ENCODE measurements at regions not wholly inside any gene's neighbourhood (a gene's known extent, or its start where the extent isn't known, plus 50 kb on each side); places are given as distances from the start of the nearest gene placed in this dataset.

DNA sequence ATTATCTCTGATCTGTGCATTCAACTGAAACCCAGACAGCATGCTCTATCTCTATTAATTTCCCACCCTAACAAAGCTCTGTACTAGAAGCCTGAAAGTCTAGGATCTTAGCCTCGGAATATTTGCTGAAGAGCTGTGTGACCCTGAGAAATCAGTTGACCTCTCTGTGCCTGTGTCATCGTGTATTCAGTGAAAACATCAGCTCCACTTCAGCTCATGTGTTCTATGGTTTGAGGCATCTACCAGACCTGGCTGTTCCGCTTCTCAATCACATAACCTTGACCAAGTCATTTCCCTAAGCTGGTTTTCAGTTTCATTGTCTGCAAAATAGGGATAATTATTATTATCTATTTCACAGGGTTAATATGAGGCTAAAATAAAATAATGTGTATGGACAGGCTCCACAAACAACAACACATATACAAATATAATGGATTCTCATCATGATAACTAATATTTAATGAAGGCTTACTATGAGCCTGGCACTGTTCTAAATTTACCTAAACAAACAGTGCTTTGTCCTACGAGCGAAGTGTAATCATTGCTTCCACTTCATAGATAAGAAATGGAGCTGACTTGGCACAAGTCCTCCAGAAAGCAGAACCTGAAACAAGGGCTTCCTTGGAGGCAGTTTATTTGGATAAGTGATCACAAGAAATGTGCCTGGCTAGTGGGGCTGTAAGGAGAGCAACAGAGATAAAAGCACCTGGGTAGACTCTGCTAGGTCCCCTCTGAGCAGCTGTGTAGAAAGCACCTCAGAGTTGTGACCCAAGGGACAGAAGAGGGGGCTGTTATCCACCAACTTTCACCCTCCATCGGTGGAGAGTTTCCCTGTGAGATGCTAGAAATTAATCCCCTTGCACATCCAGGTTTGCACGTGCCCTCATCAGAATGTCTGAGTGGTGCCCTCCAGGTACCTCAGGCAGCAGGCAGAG, 356.9 kb downstream of the RAB28 start:
- peaks cover 5% of the 10 kb centered on the region for H3K27me3 Mint-ChIP-seq (ENCODE audit: insufficient read depth, unreplicated experiment)
- POLR2A ChIA-PET: no interaction called here

GRCh38 chr4:13118633-13119032, 365.5 kb downstream of the RAB28 start:
- H3K9me3 Mint-ChIP-seq (ENCODE audit: unreplicated experiment): no peaks in the 10 kb centered on the region
- H3K9me3 ChIP-seq: no peaks in the 10 kb centered on the region
- no peak overlapping the region for H3K4me3 ChIP-seq (ENCODE audit: low read depth, low read length)
- H3K27me3 ChIP-seq (replicated peaks; ENCODE audit: control insufficient read depth, insufficient read depth, low read length): no peaks in the 10 kb centered on the region
- H3K36me3 Mint-ChIP-seq (ENCODE audit: insufficient read depth, unreplicated experiment): no peaks in the 10 kb centered on the region
- CTCF ChIA-PET: no interaction called here
- no peak for TF ChIP-seq CTCF (IDR thresholded peaks at IDR 0.05; ENCODE audit: insufficient read depth in 1 of 2, low read depth in 1 of 2, low read length in 1 of 2, severe bottlenecking in 1 of 2, unreplicated experiment in 1 of 2)
- intact Hi-C loops (cut with micrococcal nuclease; ENCODE audit: unreplicated experiment): no loop called here
- no peaks in the 10 kb centered on the region for H3K36me3 ChIP-seq (ENCODE audit: control insufficient read depth, insufficient read depth, low read length)
- no peak overlapping the region for H3K27ac Mint-ChIP-seq (ENCODE audit: unreplicated experiment)
- no peak overlapping the region for H3K4me3 Mint-ChIP-seq (ENCODE audit: unreplicated experiment)
- H3K27me3 Mint-ChIP-seq (ENCODE audit: insufficient read depth, unreplicated experiment): peaks cover 7% of the 10 kb centered on the region
- no peaks in the 10 kb centered on the region for H3K4me1 Mint-ChIP-seq (ENCODE audit: low read depth, unreplicated experiment)
- H3K4me1 ChIP-seq: no peaks in the 10 kb centered on the region
- POLR2A ChIA-PET: no interaction called here
- no TSS peak for BruUV-seq (replicated peaks)
- no peak for DNase-seq

More for the DNA sequence above, 356.9 kb downstream of the RAB28 start:
- Histone ChIP-seq H3K36me3 (ENCODE audit: control insufficient read depth, insufficient read depth, low read length) (no peaks in the 10 kb centered on the region), H3K4me1 (no peaks in the 10 kb centered on the region), H3K9me3 (no peaks in the 10 kb centered on the region), H3K4me3 (ENCODE audit: low read depth, low read length) (no peak overlapping the region), H3K27me3 (replicated peaks; ENCODE audit: control insufficient read depth, insufficient read depth, low read length) (no peaks in the 10 kb centered on the region)
- no peak for TF ChIP-seq CTCF (IDR thresholded peaks at IDR 0.05; ENCODE audit: insufficient read depth in 1 of 2, low read depth in 1 of 2, low read length in 1 of 2, severe bottlenecking in 1 of 2, unreplicated experiment in 1 of 2)
- no peak for DNase-seq
- CTCF ChIA-PET: no interaction called here
- intact Hi-C loops (cut with micrococcal nuclease; ENCODE audit: unreplicated experiment): loop anchor here (5.0 kb wide), 1 partner anchor 420 kb away; no protein-coding TSS in a partner anchor
- Mint-ChIP-seq H3K27ac (ENCODE audit: unreplicated experiment) (no peak overlapping the region), H3K4me1 (ENCODE audit: low read depth, unreplicated experiment) (no peaks in the 10 kb centered on the region), H3K4me3 (ENCODE audit: unreplicated experiment) (no peak overlapping the region), H3K36me3 (ENCODE audit: insufficient read depth, unreplicated experiment) (no peaks in the 10 kb centered on the region), H3K9me3 (ENCODE audit: unreplicated experiment) (no peaks in the 10 kb centered on the region)
- BruUV-seq (replicated peaks): no TSS peak

- no peaks in the 10 kb centered on the region for H3K36me3 Mint-ChIP-seq (ENCODE audit: insufficient read depth, unreplicated experiment)
- no peak overlapping the region for H3K4me3 Mint-ChIP-seq (ENCODE audit: unreplicated experiment)
- no peaks in the 10 kb centered on the region for H3K4me1 Mint-ChIP-seq (ENCODE audit: low read depth, unreplicated experiment)
- H3K9me3 Mint-ChIP-seq (ENCODE audit: unreplicated experiment): no peaks in the 10 kb centered on the region
- BruUV-seq (replicated peaks): no TSS peak
- Histone ChIP-seq H3K27me3 (replicated peaks; ENCODE audit: control insufficient read depth, insufficient read depth, low read length) (no peaks in the 10 kb centered on the region), H3K9me3 (no peaks in the 10 kb centered on the region), H3K4me3 (ENCODE audit: low read depth, low read length) (no peak overlapping the region), H3K4me1 (no peaks in the 10 kb centered on the region), H3K36me3 (ENCODE audit: control insufficient read depth, insufficient read depth, low read length) (no peaks in the 10 kb centered on the region)
- no peak for TF ChIP-seq CTCF (IDR thresholded peaks at IDR 0.05; ENCODE audit: insufficient read depth in 1 of 2, low read depth in 1 of 2, low read length in 1 of 2, severe bottlenecking in 1 of 2, unreplicated experiment in 1 of 2)
- peaks cover 5% of the 10 kb centered on the region for H3K27me3 Mint-ChIP-seq (ENCODE audit: insufficient read depth, unreplicated experiment)
- H3K27ac Mint-ChIP-seq (ENCODE audit: unreplicated experiment): no peak overlapping the region
- intact Hi-C loops (cut with micrococcal nuclease; ENCODE audit: unreplicated experiment): no loop called here
- no peak for DNase-seq
- CTCF ChIA-PET: no interaction called here
- POLR2A ChIA-PET: no interaction called here
Observed at GRCh38 chr4:13117185-13117584, 367.0 kb downstream of the RAB28 start.

All from Caco-2 (cell line).